ENCODE measurements at regions not wholly inside any gene's neighbourhood (a gene's known extent, or its start where the extent isn't known, plus 50 kb on each side); places are given as distances from the start of the nearest gene placed in this dataset.

DNA sequence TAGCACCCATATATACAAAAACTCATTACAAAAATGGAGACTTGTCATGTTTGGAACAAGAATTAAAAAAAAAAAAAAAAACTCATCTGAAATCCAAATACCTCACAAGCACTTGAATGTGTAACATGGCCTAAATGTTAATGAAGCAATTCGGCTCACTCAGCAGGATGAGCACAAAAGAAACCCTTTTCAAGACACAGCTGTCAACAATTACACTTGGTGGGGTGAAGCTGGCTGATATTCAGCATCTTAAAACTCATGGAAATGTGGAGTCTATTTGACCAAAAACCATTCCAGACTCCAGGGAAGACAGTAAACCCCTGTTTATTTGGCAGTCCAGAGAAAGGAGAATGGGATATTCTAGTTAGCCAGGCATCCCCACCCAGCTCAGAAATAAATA lies 205.4 kb upstream of the TSC22D2 start:
- Histone ChIP-seq H3K36me3 (no peaks in the 10 kb centered on the region), H3K27me3 (ENCODE audit: low read depth) (peaks cover 3% of the 10 kb centered on the region), H3K4me1 (no peaks in the 10 kb centered on the region), H3K9me3 (no peaks in the 10 kb centered on the region), H3K27ac (no peak overlapping the region), H3K4me3 (no peak overlapping the region)
- DNase-seq (no peak), ATAC-seq (no peak)
- intact Hi-C loops (cut with DNase I), result no loop called here
- TF ChIP-seq, protein P1, sequence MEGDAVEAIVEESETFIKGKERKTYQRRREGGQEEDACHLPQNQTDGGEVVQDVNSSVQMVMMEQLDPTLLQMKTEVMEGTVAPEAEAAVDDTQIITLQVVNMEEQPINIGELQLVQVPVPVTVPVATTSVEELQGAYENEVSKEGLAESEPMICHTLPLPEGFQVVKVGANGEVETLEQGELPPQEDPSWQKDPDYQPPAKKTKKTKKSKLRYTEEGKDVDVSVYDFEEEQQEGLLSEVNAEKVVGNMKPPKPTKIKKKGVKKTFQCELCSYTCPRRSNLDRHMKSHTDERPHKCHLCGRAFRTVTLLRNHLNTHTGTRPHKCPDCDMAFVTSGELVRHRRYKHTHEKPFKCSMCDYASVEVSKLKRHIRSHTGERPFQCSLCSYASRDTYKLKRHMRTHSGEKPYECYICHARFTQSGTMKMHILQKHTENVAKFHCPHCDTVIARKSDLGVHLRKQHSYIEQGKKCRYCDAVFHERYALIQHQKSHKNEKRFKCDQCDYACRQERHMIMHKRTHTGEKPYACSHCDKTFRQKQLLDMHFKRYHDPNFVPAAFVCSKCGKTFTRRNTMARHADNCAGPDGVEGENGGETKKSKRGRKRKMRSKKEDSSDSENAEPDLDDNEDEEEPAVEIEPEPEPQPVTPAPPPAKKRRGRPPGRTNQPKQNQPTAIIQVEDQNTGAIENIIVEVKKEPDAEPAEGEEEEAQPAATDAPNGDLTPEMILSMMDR (IDR thresholded peaks at IDR 0.05), result no peak

DNA sequence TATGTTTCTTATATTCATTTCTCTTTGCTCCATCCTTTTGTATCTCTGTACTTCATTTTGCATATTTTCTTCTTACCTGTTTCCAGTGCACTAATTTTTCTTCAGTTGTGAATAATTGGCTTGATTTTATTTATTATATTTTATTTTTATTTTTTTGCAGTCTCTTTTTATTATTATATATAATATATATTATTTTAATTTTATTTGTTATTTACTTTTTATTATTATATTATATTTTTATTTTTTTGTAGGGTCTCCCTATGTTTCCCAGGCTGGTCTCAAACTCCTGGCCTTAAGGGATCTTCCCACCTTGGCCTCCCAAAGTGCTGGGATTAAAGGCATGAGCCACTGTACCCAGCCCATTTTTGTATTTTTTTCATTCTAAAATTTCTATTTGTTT lies 213.1 kb upstream of the TSC22D2 start:
- TF ChIP-seq, protein P1 (IDR thresholded peaks at IDR 0.05), result no peak
- intact Hi-C loops (cut with DNase I), result no loop called here
- H3K36me3 ChIP-seq, result no peaks in the 10 kb centered on the region
- no peaks in the 10 kb centered on the region for H3K27me3 ChIP-seq (ENCODE audit: low read depth)
- H3K27ac ChIP-seq, result no peak overlapping the region
- H3K9me3 ChIP-seq, result no peaks in the 10 kb centered on the region
- no peak overlapping the region for H3K4me3 ChIP-seq
- DNase-seq (no peak), ATAC-seq (no peak)
- H3K4me1 ChIP-seq, result no peaks in the 10 kb centered on the region

DNA sequence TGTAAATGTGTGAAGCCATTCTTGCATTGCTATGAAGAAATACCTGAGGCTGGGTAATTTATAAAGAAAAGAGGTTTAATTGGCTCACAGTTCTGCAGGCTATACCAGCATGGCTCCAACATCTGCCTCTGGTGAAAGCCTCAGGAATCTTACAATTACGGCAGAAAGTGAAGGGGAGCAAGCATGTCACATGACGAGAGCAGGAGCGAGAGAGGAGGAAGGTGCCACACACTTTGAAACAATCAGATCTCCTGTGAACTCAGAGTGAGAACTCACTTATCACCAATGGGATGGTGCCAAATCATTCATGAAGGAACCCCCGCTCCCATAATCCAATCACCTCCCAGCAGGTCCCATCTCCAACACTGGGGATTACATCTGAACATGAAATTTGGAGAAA lies 213.6 kb upstream of the TSC22D2 start:
- intact Hi-C loops (cut with DNase I), result no loop called here
- TF ChIP-seq, protein P1 (IDR thresholded peaks at IDR 0.05), result no peak
- Histone ChIP-seq H3K36me3 (no peaks in the 10 kb centered on the region), H3K9me3 (peaks cover 3% of the 10 kb centered on the region), H3K4me1 (no peaks in the 10 kb centered on the region), H3K27ac (no peak overlapping the region), H3K27me3 (ENCODE audit: low read depth) (no peaks in the 10 kb centered on the region), H3K4me3 (no peak overlapping the region)
- ATAC-seq, result no peak
- DNase-seq, result no peak

DNA sequence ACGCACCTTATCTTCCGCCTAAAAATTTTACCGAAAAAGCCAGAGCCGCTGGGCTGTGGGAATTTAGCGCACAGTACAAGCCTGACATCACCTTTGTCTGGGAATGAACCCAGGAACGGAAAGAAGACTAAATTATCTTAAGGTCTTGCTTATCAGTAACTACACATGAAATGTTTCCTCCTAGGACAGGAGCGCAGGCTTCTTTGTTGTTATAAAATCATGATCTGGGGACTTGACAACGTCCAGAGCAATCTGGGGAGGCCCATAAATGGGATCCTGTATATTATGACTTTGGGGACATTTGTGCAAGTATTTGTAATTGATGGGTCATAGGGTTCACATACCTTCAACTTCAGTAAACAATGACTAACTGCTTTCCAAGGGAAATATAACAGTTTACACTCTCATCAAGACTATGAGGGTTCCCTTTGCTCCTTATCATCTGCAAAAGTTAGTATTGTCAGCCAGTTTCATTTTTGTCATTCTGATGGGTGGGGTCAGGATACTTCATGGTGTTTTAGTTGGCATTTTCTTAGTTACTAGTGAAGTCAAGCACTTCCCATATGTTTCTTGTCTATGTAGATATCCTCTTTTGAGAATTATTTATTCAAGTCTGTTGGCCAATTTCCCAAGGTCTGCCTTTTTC lies 213.9 kb upstream of the PFN2 start:
- H3K36me3 ChIP-seq, result no peaks in the 10 kb centered on the region
- DNase-seq (no peak), ATAC-seq (peak in 1 of 2 donors; percentile 36)
- no peak overlapping the region for H3K27ac ChIP-seq
- no peaks in the 10 kb centered on the region for H3K27me3 ChIP-seq (ENCODE audit: low read depth)
- H3K4me3 ChIP-seq, result peak overlapping the region; percentile 35
- intact Hi-C loops (cut with DNase I), result no loop called here
- H3K4me1 ChIP-seq, result peaks cover 11% of the 10 kb centered on the region
- TF ChIP-seq, protein P1 (IDR thresholded peaks at IDR 0.05), result no peak
- peaks cover 5% of the 10 kb centered on the region for H3K9me3 ChIP-seq

DNA sequence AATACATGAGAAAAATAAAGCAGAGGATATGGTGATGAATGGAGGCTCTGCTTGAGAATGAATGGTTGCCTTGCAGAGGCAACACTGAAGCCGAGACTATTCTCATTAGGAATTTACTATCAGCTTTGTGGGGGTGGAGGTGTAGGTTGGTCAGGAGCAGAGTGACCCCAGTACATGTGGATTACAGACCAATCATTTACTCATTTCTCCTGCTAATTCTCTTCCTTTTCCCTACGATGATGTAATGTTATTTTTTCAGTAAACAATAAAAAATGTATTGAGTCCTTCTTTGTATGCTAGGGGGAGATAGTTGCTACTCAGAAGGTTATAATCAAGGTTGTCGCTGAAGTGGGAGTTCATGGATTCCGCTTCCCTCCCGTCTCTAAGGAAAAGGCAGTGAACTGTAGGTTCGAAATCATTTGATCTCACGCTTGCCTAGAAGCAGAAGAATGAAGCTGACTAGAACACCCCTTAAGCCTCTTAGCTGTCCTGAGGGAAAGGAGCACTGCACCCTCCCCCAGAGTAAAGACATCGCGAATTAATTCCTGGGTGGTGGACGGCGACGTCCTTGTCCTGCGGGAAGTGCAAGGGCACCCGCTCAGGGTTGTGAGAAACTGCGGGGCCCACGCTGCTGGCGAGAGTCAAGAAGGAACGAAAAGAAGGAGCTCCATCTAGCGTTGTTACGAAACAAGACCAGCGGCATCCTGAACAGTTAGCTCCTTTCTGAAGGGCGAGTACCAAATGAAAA lies 213.2 kb upstream of the PFN2 start:
- Histone ChIP-seq H3K4me1 (peaks cover 11% of the 10 kb centered on the region), H3K27ac (no peak overlapping the region), H3K9me3 (no peaks in the 10 kb centered on the region), H3K4me3 (peak overlapping the region; percentile 35), H3K36me3 (no peaks in the 10 kb centered on the region), H3K27me3 (ENCODE audit: low read depth) (no peaks in the 10 kb centered on the region)
- DNase-seq (peak; percentile 62), ATAC-seq (peak; percentile 89 to 95)
- intact Hi-C loops (cut with DNase I), result no loop called here
- TF ChIP-seq, protein P1 (IDR thresholded peaks at IDR 0.05), result peak; percentile 60

Data from lower lobe of right lung (tissue), 2 donors.